22Rv1 (cell line): ENCODE measurements at regions not wholly inside any gene's neighbourhood (a gene's known extent, or its start where the extent isn't known, plus 50 kb on each side); places are given as distances from the start of the nearest gene placed in this dataset.

Source experiments
- CTCF ChIP-seq: fragments of 450-650 bp; IDR thresholded peaks from 2 replicates; pipeline ENCODE4 v1.5.1; 2017; ENCODE audit warnings: mild to moderate bottlenecking
- ZFX ChIP-seq: fragments of 450-650 bp; IDR thresholded peaks from 2 replicates; pipeline ENCODE4 v1.6.1; 2017; ENCODE audit warnings: antibody characterized with exemption, borderline replicate concordance

GRCh38 chr2:235244255-235245220 is 249.3 kb upstream of the AGAP1 start:
- no peak for TF ChIP-seq CTCF
- no peak for TF ChIP-seq ZFX
